Lung microvascular endothelial cell (primary cell): ENCODE measurements at regions not wholly inside any gene's neighbourhood (a gene's known extent, or its start where the extent isn't known, plus 50 kb on each side); places are given as distances from the start of the nearest gene placed in this dataset.
"Not testable (repeated sequence)": the region's sequence is repeated elsewhere in the genome, so short reads cannot be mapped to it uniquely, and the experiment has no call there.

Source experiments
- DNase-seq, 2 donors: peaks; one replicate each; pipeline versions ENCODE4 v3.0.0 to v3.0.0-alpha.2; 2010; ENCODE audit warnings: low read depth in 2 of 2

DNA sequence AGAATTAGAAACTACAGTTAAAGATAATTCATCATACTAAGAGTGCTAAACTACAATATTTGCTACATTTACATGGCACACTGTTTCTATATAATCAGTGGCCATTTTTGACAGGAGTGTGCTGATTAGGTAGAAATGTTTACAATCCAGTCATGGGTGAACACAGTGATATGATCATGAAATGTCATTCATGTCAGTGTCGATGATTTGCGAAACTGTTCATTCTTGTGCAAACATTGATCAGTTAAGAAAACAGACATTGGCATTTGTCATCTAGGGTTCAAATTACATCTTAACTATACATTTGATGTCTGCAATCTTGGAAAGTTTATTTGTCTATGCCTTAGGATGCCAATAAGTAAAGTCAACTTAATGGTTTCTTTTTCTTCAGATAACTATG lies 474.9 kb downstream of the DOK5 start:
- no peak for DNase-seq

DNA sequence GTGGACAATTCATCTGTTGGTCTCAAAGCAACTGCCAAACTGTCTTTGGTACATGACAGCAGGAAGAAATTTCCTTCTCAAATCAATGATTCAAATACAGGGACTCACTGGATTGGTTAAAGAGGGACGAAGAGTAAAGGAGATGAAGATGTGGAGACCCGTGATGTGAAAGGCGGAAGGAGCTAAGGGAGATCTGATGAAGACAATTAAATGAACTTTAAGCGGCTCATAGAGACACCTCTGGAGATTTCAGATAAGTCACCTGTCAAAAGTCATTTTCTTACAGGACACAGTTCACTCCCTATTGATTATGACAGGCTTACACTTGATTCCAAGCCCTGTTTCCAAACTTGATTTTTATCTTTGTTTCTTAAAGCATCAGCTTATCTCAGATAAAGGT lies 466.3 kb downstream of the DOK5 start:
- no peak for DNase-seq

DNA sequence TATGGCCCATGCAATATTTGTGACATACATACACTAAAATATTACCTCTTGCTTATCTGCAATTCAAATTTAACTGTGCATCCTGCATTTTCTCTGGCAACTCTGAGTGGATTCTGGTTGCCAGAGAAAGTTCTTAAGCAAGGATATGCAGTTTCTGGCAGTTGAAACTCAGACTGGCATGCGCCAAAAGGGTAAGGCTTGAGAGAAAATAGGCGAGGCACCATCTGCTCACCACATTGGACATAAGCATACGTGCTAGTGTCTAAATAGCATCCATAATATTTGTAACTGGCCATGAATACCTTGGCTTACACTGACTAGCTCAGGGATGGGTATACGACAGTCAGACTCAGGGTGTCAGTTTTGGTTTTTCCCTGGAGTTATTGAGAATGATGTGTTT lies 465.1 kb downstream of the DOK5 start:
- no peak for DNase-seq

DNA sequence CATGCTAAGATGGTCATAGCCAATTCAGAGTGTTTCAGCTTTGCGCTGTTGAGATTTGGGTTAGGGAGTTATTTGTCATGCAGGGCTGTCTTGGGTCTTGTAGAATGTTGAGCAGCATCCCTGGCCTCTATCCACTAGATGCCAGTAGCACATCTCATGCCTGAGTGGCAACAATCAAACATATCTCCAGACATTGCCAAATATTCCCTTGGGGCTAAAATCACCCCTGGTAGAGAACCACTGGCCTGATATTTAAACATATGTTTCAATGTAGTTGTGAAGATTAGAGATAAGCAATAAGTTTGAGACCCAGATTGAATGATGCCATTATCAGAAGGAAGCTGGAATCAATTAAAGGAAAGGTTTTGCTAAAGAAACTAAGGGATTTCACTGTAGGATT lies 463.3 kb downstream of the DOK5 start:
- no peak for DNase-seq

DNA sequence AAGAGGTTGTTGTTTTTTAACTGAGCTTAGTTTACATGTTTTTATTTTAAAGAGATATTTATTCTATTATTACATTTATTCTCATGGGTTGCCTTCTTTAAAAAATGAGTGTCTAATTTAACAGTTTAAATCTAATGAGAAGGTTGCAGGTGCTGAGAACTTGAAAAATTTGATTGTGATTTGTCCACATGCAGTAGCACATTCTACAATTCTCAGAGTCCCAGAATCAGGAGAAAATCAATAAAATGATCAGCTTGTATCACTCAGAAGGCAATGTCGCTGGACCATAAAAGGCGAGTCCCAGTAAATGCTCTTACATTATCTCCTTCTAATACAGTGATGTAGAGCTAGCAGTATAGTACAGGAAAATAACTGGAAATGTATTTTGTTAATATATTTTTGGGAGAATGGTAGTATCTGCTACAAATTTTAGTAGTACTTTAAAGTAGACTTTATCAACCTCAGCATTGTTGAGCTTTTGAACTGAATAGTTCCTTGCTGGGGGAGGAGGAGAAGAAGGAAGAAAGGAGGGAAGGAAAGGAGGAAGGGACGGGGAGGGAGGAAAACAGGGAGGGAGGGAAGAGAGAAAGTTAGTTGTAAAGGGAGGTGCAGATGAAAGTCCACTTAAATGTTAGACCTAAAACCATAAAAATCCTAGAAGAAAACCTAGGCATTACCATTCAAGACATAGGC lies 458.0 kb downstream of the DOK5 start:
- no peak for DNase-seq

DNA sequence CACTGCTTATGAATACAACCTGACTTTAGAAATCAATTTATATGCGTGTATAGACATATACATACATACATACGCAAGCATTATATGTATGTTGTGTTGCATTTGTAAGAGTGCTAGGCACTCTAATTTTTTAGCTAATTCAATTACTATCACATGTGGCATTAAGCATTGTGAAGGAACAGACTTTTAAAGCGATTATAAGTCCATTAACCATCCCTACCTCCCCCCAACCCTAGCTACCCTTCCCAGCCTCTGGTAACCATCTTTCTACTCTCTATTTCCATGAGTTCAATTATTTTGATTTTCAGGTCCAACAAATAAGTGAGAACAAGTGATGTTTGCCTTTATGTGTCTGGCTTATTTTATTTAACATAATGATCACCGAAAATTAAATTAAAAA lies 453.8 kb downstream of the DOK5 start:
- no peak for DNase-seq

DNA sequence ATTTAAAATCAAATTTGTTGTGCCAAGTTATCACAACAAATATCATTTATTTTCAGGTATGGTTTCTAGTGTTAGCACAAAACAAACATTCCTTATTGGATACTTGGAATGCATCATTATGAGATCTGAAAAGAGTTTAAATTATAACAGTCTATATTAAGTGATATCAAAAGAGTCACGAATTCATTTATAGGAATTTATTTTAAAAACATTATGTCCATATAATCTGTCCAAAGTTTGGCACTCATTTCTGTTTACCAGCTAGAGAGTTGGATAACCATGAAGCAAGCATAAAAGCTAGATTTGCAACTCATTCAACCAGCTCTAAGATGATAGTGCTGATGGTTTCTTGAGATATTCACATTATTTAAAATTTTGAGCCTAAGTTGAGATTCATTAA lies 453.2 kb downstream of the DOK5 start:
- no peak for DNase-seq

DNA sequence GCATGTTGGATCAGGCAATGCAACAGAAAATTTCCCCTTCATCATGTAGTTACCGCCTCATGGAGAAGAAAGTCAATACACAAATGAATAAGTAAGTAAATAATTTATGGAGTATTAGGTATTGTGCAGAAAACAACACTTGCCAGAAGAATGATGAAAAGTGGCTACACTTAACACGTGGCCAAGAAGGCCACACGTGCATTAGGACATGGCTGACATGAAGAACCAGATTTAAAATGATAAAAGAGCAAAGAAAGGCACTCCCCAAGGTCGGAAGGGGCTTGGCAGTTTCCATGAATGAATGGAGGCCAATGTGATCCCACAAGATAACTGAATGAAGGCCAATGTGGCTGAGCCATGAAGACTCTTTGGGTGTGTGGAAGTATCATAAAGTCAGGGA lies 447.2 kb downstream of the DOK5 start:
- DNase-seq, result no peak

DNA sequence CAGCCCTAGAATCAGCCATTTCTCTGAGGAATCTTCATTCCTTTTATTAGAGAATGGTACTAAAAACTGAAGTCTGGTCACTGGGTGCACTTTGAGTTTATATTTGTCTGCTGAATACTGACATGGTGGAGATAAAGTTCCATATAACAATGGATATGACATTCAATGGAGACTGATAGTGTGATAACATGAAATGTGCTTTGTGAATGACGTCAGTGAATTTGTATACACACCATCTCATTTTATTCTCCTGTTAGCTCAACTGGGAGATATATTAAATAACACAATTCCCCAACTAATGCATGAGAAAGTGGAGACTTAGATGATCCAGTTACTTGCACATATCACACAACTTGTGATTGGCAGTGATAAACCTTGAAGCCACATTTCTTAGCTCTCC lies 446.7 kb downstream of the DOK5 start:
- no peak for DNase-seq

DNA sequence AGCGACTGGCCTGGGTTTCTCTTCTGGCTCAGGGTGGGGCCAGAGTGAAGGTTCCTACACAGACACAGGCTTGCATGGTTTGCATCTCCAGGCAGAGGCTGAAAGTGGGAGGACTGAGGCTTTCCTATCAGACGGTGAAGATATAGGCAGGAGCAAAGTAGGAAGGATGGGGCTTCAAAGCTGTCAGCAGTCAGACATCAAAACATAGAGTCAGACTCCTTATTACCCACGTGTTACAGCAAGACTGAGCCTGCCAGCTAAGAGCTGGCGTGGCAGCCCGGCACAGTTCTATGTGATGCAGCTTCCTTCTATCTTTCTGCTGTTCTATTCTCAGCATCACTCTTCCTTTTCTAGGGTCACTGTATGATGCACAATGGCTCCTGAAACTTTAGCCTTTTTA lies 445.1 kb downstream of the DOK5 start:
- DNase-seq, result no peak

DNA sequence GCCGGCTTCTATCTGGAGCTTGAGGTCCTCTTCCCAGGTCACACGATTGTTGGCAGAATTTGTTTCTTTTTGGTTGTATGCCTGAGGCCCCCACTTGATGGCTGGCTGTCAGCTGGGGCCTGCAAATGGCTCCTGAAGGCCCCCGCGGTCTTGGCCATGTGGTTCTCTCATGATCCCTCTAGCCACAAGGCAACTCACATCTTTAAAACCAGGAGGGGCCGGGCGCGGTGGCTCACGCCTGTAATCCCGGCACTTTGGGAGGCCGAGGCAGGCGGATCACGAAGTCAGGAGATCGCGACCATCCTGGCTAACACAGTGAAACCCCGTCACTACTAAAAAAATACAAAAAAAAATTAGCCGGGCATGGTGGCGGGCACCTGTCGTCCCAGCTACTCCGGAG lies 443.6 kb downstream of the DOK5 start:
- DNase-seq, result not testable (repeated sequence)

DNA sequence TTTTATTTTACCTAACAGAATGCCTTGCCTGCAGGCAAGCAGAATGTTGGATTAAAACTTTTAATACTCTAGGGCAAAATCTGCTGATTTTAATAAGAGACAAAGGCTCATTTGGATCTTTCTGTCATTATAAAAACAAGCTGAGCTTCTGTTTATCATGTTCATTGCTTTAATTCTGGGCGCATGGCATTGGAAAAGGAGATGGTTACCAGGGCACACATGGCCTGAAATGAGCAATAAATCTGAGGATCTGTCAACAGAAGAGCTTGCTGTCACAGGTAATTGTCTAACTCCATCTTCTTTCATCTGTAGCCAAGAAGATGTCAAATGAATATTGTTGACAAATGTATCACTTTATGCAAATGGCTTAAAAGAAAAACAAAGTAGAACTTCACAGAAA lies 439.6 kb downstream of the DOK5 start:
- no peak for DNase-seq

DNA sequence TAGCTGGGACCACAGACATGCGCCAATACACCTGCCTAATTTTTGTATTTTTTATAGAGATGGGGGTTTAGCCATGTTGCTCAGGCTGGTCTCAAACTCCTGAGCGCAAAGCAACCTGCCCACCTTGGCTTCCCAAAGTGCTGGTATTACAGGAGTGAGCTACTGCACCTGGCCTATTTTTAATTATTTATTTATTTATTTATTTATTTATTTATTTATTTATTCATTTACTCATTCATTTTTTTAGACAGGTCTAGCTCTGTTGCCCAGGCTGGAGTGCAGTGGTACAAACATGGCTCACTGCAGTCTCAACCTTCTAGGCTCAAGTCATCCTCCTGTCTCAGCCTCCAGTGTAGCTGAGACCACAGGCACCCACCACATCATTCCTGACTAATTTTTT lies 434.3 kb downstream of the DOK5 start:
- DNase-seq, result no peak

DNA sequence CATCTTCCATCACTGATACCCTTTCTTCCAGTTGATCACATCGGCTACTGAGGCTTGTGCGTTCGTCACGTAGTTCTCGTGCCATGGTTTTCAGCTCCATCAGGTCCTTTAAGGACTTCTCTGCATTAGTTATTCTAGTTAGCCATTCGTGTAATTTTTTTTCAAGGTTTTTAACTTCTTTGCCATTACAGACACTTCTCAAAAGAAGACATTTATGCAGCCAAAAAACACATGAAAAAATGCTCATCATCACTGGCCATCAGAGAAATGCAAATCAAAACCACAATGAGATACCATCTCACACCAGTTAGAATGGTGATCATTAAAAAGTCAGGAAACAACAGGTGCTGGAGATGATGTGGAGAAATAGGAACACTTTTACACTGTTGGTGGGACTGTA lies 430.7 kb downstream of the DOK5 start:
- not testable (repeated sequence) for DNase-seq

DNA sequence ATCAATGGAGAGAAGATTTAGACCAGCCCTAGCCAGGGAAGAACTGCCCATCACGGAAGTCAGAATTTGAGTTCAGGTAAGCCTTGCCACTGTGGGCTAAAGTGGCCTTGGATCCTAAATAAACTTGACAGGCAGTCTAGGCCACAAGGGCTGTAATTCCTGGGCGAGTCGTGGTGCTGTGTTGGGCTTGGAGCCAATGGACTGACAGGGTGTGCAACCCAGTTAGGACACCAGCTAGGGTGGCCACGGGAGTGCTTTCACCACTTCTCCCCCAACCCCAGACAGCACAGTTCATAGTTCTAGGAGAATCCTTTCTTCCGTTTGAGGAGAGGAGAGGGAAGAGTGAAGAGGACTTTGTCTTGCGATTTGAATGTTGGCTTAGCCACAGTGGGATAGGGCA lies 422.4 kb downstream of the DOK5 start:
- DNase-seq, result no peak

DNA sequence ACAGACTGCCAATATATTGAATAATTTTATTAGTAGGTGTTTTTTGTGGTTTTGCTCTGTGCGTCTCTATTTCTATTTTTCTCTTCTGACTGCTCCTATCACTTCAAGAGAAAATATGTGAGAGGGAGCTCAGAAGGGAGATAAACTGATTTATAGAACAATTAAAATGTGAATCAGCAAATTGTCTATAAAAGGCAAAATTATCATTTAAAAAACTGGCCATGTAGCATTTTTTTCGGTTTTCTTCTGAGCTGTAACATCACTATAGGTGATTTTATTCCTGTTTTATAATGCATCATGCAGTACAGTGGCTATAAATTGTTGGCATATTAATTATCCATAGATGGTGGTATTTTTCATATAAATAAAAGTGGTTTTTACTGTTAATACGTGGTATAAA lies 416.5 kb downstream of the DOK5 start:
- DNase-seq, result no peak

DNA sequence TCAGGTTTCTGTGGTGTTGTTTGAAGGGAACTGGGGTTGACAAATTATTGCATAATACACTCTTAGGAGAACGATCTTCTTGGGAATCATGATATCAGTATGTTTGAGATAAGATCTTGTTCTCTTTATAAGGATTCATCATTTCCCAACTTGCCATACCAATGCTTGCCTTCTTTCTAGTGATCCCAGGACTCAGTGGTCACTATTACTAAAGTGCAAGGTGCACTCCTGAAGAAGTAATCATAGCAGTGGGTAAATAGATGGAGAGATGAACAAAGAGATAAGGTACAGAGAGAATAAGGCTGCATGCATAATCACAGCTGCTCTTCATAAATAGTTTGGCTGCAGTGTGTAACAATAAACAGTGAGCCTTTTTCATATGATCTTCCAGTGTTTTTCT lies 404.0 kb downstream of the DOK5 start:
- no peak for DNase-seq

DNA sequence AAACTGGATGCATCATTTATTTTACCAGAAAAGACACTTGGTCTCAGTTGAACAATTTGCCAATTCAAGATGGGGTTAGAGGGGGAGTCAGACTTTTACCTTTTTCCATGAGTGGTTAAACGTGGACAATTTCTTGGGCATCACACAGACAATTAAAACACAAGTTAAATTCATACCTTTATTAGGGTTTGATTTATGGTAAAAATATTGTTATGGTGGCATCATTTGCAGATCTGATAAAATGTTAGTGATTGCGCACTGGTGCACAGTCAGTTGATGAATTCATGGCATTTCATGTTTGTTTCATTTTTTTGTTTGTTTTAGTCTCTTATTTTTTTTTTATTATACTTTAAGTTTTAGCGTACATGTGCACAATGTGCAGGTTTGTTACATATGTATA lies 399.9 kb downstream of the DOK5 start:
- no peak for DNase-seq

DNA sequence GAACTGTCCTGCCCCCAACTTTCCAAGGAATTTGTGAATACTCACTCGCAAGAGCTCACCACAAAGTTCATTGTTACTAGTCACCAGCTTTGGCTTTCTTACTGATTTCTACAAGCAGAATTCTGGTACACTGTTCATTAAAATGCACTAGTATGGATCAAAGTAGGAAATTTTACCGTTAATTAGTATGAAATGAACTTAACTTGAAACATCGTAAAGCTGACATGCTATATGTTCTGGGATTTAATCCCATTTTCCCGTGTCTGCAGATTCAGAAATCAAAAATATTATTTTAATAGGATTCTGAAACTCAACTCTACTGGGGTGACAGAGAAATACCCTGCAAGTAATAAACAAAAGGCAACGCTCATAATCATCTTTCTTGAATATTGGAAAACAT lies 399.3 kb downstream of the DOK5 start:
- DNase-seq, result no peak

DNA sequence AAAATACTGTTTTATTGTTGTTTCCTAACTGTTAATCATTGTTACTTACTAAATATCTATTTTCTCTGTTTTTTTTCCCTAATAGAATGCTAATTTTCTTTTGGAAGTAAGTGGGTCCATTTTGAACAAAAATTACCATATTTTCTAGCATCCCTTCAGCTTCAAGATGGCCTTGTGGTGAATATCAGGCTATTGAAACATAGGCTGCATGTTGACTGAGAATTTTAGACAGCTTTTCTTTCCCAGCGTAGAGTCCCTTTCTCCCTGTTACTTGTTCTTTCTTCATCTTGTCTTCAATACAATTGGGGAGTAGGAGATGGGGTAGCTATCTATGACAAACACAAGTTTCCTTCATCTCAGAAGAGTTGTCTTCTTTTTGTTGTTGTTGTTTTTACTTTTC lies 397.0 kb downstream of the DOK5 start:
- no peak for DNase-seq

DNA sequence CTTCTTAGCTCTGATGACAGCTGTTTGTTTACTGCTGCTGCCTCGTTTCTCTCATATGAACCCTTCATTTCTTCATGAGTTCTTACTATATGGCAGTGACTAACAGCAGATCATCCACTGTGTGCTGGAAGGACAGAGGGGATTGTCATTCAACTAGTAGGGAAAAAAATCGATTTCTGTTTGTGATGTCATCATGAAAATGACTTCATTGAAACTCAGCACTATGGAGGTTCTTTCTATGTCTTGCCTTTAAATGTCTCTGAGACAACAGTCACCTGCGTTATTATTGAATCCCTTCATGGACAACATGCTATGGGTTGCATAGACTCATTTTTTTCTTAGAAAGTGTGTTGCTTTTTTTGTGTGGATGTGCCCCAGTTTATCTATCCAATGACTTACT lies 394.4 kb downstream of the DOK5 start:
- no peak for DNase-seq

DNA sequence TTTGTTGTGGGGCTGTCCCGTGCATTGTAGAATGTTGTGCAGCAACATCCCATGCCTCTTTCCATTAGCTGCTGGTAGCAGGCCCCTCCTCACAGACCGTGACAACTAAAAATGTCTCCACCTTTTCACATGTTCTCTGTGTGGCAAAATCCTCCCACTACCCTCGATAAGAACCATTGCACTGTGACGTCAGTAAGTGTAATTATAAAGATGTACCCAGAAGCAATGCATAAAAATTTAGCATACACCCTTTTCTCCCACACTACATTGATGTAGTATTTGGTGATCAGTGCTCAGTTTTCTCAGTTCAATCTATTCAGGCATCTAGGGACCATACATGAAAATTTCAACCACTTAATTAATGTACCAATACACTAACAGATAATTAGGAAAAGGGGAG lies 389.9 kb downstream of the DOK5 start:
- DNase-seq, result no peak

DNA sequence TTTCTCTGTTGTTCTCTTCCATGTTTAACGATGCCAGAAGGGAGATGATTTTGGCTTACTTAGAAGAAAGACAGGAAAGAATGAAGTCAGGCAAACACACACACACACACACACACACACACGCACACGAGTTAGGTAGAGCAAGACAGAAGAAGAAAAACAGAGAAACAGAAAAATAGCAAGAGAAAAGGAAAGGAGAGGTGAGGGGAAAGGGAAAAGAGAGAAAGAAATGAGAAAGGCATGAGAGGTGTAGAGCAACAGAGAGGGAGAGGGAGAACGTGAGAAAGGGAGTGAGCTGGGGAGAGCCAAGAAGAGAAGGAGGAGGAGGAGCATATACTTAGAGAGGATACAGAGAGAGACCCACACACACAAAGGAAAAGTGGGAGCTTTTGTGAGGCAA lies 385.3 kb downstream of the DOK5 start:
- DNase-seq, result no peak

DNA sequence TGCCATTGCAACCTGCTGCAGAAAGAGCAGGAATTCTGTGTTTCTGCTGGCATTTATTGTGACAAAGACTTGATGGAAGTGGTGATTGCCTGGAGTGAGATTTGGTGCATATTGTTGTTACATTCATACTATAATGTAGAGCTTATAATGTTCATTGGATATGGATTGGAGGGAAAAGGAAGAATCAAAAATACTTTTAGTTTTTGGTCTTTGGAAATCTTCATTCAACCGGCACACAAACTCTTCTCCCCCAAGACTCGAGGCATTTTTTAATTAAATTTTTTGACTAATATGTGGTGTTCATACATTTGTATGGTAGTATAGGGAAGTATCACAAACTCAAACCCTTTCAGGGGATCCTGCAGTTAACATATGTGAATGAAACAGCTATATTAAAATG lies 380.8 kb downstream of the DOK5 start:
- DNase-seq, result no peak
